C4-2B (cell line): ENCODE measurements at regions not wholly inside any gene's neighbourhood (a gene's known extent, or its start where the extent isn't known, plus 50 kb on each side); places are given as distances from the start of the nearest gene placed in this dataset.

Experiments used
- ZFX ChIP-seq: fragments of 450-650 bp; IDR thresholded peaks from 2 replicates; pipeline ENCODE4 v1.6.1; 2017
- TF ChIP-seq, protein P1 (sequence below): fragments of 450-650 bp; conservative IDR thresholded peaks from 2 replicates; pipeline ENCODE4 v1.5.1; 2017; ENCODE audit warnings: mild to moderate bottlenecking

GRCh38 chr13:22915442-22916082 lies 265.2 kb upstream of the SGCG start:
- TF ChIP-seq, protein P1, sequence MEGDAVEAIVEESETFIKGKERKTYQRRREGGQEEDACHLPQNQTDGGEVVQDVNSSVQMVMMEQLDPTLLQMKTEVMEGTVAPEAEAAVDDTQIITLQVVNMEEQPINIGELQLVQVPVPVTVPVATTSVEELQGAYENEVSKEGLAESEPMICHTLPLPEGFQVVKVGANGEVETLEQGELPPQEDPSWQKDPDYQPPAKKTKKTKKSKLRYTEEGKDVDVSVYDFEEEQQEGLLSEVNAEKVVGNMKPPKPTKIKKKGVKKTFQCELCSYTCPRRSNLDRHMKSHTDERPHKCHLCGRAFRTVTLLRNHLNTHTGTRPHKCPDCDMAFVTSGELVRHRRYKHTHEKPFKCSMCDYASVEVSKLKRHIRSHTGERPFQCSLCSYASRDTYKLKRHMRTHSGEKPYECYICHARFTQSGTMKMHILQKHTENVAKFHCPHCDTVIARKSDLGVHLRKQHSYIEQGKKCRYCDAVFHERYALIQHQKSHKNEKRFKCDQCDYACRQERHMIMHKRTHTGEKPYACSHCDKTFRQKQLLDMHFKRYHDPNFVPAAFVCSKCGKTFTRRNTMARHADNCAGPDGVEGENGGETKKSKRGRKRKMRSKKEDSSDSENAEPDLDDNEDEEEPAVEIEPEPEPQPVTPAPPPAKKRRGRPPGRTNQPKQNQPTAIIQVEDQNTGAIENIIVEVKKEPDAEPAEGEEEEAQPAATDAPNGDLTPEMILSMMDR = no peak
- no peak for TF ChIP-seq ZFX
